ENCODE measurements at regions not wholly inside any gene's neighbourhood (a gene's known extent, or its start where the extent isn't known, plus 50 kb on each side); places are given as distances from the start of the nearest gene placed in this dataset.
"Not testable (repeated sequence)": the region's sequence is repeated elsewhere in the genome, so short reads cannot be mapped to it uniquely, and the experiment has no call there.

DNA sequence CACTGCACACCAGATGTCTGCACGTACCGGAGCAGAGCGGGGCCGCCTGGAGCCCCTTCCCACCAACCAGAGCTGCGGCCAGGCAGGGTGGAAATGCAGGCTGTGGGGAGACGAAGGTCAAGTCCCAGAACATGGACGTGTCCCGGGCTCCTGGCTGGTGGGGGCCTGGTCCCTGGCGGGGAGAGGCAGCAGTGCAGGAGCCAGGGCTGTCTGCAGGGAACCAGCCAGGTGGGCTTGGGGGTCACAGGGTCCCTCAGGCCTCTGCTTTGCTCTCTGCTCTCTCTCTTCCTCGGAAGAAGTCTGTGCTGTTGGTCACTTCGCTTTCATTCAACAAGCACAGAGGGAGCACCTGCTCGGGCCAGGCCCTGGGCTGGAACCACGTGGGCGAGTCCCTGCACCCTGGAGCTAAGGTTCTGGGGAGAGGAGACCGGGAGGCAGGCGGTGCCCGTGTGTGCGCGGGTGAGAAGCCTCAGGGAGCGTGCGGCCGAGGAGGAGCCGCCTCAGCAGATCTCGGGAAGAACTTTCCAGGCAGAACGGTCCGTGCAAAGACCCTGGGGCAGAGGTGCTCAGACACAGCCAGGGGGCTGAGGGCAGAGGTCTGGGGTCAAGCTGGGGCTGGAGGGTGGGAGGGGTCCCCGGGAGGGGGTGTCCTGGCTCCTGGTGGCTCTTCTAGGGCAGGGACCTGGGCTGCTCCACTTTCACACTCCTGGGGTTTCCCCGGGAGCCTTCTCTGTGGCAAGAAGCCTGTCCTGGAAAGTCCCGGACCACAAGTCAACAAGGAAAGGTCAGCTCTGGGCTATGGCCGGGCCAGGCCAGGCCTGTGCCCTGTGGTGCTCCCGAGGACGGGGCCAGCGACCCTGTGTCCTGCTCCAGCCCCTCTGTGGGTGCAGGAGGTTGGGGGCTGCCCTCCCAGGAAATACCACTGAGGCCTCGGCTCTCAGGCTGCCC, 5431.0 kb upstream of the TPTE start:
- H3K4me1 ChIP-seq (ENCODE audit: control insufficient read depth, insufficient read depth, low read length); H3K36me3 ChIP-seq (ENCODE audit: control insufficient read depth, insufficient read depth, low read length, severe bottlenecking); H3K27me3 ChIP-seq (replicated peaks; ENCODE audit: control insufficient read depth, insufficient read depth, low read length); H3K9me3 ChIP-seq (ENCODE audit: control insufficient read depth, low read length); H3K4me3 ChIP-seq (ENCODE audit: low read length); H3K9ac ChIP-seq (ENCODE audit: low read length); DNase-seq (ENCODE audit: low read depth): not testable (repeated sequence)

DNA sequence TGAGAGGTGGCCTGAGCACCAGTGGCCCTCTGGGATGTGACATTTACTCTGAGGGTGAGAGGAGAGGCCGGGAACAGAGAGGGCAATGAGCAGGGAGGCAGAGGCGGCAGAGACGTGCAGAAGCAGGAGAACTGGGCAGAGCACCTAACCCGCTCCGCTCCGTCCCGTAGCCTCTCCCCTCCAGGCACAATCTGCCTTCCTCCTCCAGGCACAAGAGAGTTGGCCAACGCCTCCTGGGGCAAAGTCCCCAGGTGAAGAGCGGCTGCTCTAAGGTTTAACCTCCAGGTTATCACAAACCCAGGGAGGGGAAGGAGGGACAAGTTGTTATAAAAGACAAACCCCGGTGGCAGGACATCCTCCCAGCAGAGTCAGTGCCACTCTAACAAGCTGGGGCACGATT, 5430.1 kb upstream of the TPTE start:
- not testable (repeated sequence) for H3K9ac ChIP-seq (ENCODE audit: low read length); H3K4me3 ChIP-seq (ENCODE audit: low read length); DNase-seq (ENCODE audit: low read depth); H3K9me3 ChIP-seq (ENCODE audit: control insufficient read depth, low read length); H3K4me1 ChIP-seq (ENCODE audit: control insufficient read depth, insufficient read depth, low read length); H3K27me3 ChIP-seq (replicated peaks; ENCODE audit: control insufficient read depth, insufficient read depth, low read length); H3K36me3 ChIP-seq (ENCODE audit: control insufficient read depth, insufficient read depth, low read length, severe bottlenecking)

DNA sequence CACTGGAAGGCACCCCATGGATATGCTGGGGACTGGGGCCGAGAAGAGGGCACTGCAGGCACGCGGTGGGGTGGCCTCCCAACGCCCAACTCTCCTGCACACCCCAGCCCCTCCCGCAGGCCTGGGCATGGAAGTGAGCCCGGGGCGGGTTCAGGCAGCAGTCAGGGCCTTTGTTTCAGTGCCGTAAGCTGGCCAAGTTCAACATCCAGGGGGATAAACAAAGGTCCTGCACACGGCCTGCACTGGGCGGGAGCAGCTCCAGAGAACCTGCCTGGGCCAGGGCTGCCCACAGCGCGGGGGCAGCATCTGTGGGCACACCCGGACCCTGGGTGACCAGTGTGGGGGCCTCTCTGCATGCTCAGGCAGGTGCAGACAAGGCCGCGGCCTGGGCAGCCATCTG, 5425.8 kb upstream of the TPTE start:
- not testable (repeated sequence) for H3K9ac ChIP-seq (ENCODE audit: low read length); H3K27me3 ChIP-seq (replicated peaks; ENCODE audit: control insufficient read depth, insufficient read depth, low read length); H3K4me3 ChIP-seq (ENCODE audit: low read length); H3K36me3 ChIP-seq (ENCODE audit: control insufficient read depth, insufficient read depth, low read length, severe bottlenecking); H3K9me3 ChIP-seq (ENCODE audit: control insufficient read depth, low read length); H3K4me1 ChIP-seq (ENCODE audit: control insufficient read depth, insufficient read depth, low read length); DNase-seq (ENCODE audit: low read depth)

DNA sequence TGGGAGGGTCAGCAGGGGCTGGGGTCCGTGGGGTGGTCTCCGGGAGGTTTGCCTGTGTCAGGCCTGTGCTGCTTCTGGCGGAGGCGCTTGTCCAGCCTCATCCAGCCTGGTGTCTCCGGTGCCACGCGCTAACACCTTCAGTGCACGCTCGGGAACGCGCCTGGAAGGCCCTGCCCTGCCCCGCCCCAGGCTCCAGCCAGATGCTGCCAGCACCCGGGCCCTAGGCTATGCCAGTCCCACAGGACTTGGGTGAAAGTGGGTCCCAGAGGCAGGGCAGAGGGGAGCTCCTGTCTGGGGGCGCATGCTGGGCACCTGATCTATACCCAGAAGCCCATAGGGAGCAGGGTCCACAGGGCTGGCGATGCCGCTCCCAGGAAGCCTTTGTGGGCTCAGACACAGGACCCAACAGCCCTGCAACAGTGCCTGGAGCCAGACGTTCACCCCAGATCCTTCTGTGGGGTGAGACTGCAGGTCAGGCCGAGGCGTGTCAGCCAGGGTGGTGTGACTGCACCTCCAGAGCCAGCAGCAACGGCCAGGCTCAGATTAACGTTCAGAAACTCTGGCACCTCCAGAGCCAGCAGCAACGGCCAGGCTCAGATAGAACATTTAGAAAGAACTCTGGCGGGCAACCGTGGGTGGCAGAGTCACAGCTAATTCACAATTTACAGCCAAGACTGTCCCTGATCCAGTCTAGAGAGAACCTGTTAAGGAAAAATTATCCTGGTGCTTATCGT, 5423.2 kb upstream of the TPTE start:
- not testable (repeated sequence) for H3K4me1 ChIP-seq (ENCODE audit: control insufficient read depth, insufficient read depth, low read length); DNase-seq (ENCODE audit: low read depth); H3K9ac ChIP-seq (ENCODE audit: low read length); H3K36me3 ChIP-seq (ENCODE audit: control insufficient read depth, insufficient read depth, low read length, severe bottlenecking); H3K27me3 ChIP-seq (replicated peaks; ENCODE audit: control insufficient read depth, insufficient read depth, low read length); H3K9me3 ChIP-seq (ENCODE audit: control insufficient read depth, low read length); H3K4me3 ChIP-seq (ENCODE audit: low read length)

DNA sequence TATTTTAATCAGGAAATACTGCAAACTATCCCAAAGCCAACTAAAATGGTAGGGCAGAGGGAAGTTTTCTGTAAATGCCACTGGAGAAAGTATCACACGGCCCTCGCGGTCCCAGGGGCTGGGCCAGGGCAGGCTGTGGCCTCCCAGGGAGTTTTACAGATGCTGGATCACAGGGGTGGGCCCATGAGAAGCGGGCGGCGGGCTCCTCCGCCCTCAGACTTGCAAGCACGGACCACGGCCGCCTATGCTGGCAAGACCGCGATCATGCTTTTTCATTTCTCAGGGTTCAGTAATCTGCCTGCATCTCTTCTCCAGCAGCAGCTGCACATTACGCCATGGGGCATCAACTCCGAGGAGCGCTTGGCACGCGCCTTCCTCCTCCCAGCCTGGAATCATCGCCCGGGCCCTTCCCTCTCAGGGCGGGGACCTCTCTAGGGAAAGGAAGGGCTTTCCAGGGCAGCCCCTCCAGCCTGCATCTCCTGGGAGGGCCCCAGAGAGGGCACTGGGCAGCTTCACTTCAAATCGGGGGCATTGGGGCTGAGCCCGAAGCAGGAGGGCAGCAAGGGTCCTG, 5420.7 kb upstream of the TPTE start:
- H3K36me3 ChIP-seq (ENCODE audit: control insufficient read depth, insufficient read depth, low read length, severe bottlenecking); H3K4me1 ChIP-seq (ENCODE audit: control insufficient read depth, insufficient read depth, low read length); H3K27me3 ChIP-seq (replicated peaks; ENCODE audit: control insufficient read depth, insufficient read depth, low read length); H3K9ac ChIP-seq (ENCODE audit: low read length); H3K4me3 ChIP-seq (ENCODE audit: low read length); DNase-seq (ENCODE audit: low read depth); H3K9me3 ChIP-seq (ENCODE audit: control insufficient read depth, low read length): not testable (repeated sequence)

DNA sequence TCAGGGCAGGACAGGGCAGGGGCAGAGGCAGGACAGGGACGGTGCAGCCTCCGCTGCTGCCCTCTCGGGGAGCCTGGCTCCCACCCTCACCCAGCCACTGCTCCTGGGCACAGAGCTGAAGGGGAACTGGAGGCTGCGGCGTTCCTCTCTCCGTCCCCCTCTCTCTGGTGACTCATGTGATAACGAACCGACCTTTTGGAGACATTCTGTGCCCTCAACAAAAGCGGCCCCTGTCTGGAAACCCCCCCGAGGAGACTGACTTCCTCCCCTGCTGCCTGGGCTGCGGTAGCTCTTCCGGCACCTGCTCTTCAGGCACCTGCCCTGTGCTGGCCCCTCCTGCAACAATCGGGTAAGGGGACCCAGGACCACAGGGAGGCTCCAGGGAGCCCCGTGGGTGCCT, 5419.6 kb upstream of the TPTE start:
- not testable (repeated sequence) for H3K9ac ChIP-seq (ENCODE audit: low read length); H3K27me3 ChIP-seq (replicated peaks; ENCODE audit: control insufficient read depth, insufficient read depth, low read length); H3K4me1 ChIP-seq (ENCODE audit: control insufficient read depth, insufficient read depth, low read length); H3K4me3 ChIP-seq (ENCODE audit: low read length); H3K9me3 ChIP-seq (ENCODE audit: control insufficient read depth, low read length); H3K36me3 ChIP-seq (ENCODE audit: control insufficient read depth, insufficient read depth, low read length, severe bottlenecking); DNase-seq (ENCODE audit: low read depth)

DNA sequence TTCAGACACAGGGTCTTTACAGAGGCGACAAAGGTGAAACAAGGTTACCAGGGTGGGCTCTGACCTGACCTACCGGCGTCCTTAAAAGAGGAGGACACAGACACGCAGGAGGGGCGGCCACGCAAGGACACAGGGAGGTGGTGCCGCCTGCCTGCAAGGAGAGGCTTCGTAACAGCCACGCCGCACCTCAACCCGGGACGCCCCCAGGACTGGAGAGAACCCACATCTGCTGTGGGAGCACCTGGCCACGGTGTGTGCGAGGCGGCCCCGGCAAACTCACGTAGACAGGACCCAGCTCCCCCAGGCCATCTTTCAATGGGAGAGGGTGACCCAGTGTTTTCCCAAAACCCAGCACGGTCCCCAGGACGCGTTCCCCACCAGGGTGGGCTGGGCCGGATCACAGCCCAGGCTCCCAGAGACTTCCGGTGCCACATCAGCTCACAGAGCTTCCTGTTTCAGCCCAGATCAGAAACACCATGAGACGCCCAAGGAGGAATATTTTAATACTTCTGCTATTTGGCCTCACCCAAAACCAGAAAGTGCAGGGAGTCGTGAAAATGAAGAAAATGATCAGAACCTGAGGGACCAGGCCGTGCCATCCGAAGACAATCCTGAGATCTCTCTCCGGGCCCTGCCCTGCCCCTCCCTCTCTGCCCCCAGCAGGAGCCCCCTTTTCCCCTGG, 5417.4 kb upstream of the TPTE start:
- not testable (repeated sequence) for H3K4me1 ChIP-seq (ENCODE audit: control insufficient read depth, insufficient read depth, low read length); DNase-seq (ENCODE audit: low read depth); H3K36me3 ChIP-seq (ENCODE audit: control insufficient read depth, insufficient read depth, low read length, severe bottlenecking)

DNA sequence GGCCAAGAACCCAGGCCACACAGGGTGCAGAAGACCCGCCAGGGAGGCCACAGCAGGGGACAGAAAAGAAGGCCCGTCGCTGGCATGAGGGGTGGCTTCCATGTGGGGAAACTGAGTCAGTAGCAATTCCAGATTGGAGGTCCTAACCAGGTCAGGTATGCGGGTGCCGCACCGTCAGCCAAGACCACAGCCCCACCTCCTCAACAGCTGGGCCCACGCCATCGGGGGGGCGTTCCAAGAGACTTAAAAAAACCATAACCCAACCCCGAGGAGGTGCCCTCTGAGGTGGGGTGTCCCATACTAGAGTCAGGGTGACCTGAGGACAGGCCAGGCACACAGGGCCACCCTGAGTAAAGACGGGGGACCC, 5416.8 kb upstream of the TPTE start:
- DNase-seq (ENCODE audit: low read depth); H3K9me3 ChIP-seq (ENCODE audit: control insufficient read depth, low read length); H3K36me3 ChIP-seq (ENCODE audit: control insufficient read depth, insufficient read depth, low read length, severe bottlenecking); H3K4me3 ChIP-seq (ENCODE audit: low read length); H3K27me3 ChIP-seq (replicated peaks; ENCODE audit: control insufficient read depth, insufficient read depth, low read length); H3K4me1 ChIP-seq (ENCODE audit: control insufficient read depth, insufficient read depth, low read length); H3K9ac ChIP-seq (ENCODE audit: low read length): not testable (repeated sequence)

More for the DNA sequence above, 5417.4 kb upstream of the TPTE start:
- not testable (repeated sequence) for H3K9me3 ChIP-seq (ENCODE audit: control insufficient read depth, low read length); H3K27me3 ChIP-seq (replicated peaks; ENCODE audit: control insufficient read depth, insufficient read depth, low read length); H3K9ac ChIP-seq (ENCODE audit: low read length); H3K4me3 ChIP-seq (ENCODE audit: low read length)

DNA sequence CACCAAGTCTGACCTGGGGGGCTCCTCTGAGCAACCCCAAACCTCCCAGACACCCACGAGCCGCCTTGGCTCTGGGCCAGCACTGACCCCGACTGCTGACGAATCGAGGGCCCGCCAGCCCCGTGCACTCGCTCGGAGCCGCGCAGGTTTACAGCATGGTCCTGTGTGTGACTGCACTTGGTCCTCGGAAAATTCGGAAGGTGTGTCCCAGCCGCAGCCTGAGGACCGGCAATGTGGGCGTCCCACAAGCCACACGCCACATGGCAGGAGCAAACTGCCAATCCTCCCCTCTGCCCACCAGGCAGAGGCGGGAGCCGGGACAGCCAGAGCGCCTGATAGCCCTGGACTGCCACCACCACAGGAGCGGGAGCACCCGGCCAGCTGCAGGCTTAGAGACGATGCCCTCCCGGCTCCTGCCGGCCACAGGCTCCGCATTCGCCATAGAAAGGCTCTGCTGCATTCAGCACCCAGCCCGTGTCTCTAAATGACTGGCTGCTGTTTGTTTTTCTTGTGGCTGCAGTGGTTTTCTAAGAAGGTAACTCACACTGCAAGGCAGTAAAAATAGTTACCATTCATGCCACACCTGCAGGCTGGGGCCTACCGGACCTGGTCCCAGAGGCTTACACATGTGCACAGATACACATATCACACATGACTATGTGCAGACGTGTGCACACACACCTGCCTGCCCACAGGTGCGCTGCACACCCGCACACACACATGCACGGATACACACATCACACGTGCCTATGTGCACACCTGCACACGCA, 5415.3 kb upstream of the TPTE start:
- not testable (repeated sequence) for H3K4me3 ChIP-seq (ENCODE audit: low read length); DNase-seq (ENCODE audit: low read depth); H3K36me3 ChIP-seq (ENCODE audit: control insufficient read depth, insufficient read depth, low read length, severe bottlenecking); H3K27me3 ChIP-seq (replicated peaks; ENCODE audit: control insufficient read depth, insufficient read depth, low read length); H3K4me1 ChIP-seq (ENCODE audit: control insufficient read depth, insufficient read depth, low read length); H3K9ac ChIP-seq (ENCODE audit: low read length); H3K9me3 ChIP-seq (ENCODE audit: control insufficient read depth, low read length)

DNA sequence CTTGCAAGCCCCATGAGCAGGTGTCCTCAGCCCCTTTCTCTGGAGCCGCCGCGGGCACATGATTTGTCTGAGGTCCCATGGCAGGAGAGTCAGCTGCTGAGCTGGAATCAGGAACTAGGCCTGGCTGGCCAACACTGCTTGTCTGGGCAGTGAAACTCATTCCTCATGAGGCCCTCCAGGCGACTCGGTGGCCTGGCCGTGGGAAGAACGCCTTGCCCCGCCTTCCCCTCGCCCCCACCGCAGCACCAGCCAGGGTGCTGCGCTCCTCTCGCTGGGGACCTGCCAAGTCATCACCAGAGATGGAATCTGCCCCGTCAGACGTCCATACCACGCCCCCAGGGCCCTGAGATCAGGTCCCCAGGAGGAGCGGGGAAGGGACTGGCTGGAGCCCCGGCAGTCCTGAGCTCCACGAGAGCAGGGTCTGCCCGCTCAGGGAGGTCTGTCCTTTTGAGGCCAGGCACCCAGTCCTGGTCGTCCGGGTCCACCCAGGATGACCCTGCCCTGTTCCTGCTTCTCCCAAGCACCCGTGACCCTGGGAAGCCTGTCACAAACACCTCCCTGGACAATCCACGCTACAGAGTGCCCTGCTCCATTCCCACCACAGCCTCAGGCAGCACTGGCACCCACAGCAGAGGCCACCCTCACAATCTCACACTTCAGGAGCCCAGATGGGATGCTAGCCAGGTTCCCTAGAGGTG, 5414.5 kb upstream of the TPTE start:
- not testable (repeated sequence) for DNase-seq (ENCODE audit: low read depth); H3K9me3 ChIP-seq (ENCODE audit: control insufficient read depth, low read length); H3K27me3 ChIP-seq (replicated peaks; ENCODE audit: control insufficient read depth, insufficient read depth, low read length); H3K36me3 ChIP-seq (ENCODE audit: control insufficient read depth, insufficient read depth, low read length, severe bottlenecking); H3K4me1 ChIP-seq (ENCODE audit: control insufficient read depth, insufficient read depth, low read length); H3K9ac ChIP-seq (ENCODE audit: low read length); H3K4me3 ChIP-seq (ENCODE audit: low read length)

Data from adipocyte (in vitro differentiated cells).